HG03175 (cell line): ENCODE measurements at regions not wholly inside any gene's neighbourhood (a gene's known extent, or its start where the extent isn't known, plus 50 kb on each side); places are given as distances from the start of the nearest gene placed in this dataset.
"Not testable (repeated sequence)": the region's sequence is repeated elsewhere in the genome, so short reads cannot be mapped to it uniquely, and the experiment has no call there.

Experiments used
- ATAC-seq: cut with Tn5 transposase; IDR thresholded peaks from one replicate; pipeline ENCODE4 v1.9.1; 2021; ENCODE audit warnings: mild to moderate bottlenecking, moderate library complexity; ENCODE audit not compliant: unreplicated experiment

- ATAC-seq, result not testable (repeated sequence)
Measured at GRCh38 chr20:18876394-18876793, 62.8 kb downstream of the SCP2D1 start.

GRCh38 chr20:18879262-18879661, 65.7 kb downstream of the SCP2D1 start:
- no peak for ATAC-seq

- no peak for ATAC-seq
Measured at GRCh38 chr20:18886756-18887155, 73.2 kb downstream of the SCP2D1 start.

GRCh38 chr20:18901980-18902737, 88.6 kb downstream of the SCP2D1 start:
- no peak for ATAC-seq

- no peak for ATAC-seq
Measured at GRCh38 chr20:18904192-18904591, 90.6 kb downstream of the SCP2D1 start.

- ATAC-seq, result no peak
Measured at GRCh38 chr20:18904624-18905023, 91.0 kb downstream of the SCP2D1 start.

- ATAC-seq, result no peak
Measured at GRCh38 chr20:18906046-18906445, 92.5 kb downstream of the SCP2D1 start.

- no peak for ATAC-seq
Measured at GRCh38 chr20:18907353-18907752, 93.8 kb downstream of the SCP2D1 start.

- no peak for ATAC-seq
Measured at GRCh38 chr20:18908109-18908508, 94.5 kb downstream of the SCP2D1 start.

GRCh38 chr20:18909254-18909653, 95.7 kb downstream of the SCP2D1 start:
- no peak for ATAC-seq

GRCh38 chr20:18913701-18914100, 100.1 kb downstream of the SCP2D1 start:
- ATAC-seq, result no peak

- no peak for ATAC-seq
Measured at GRCh38 chr20:18914796-18915195, 101.2 kb downstream of the SCP2D1 start.

GRCh38 chr20:18916886-18917750, 103.5 kb downstream of the SCP2D1 start:
- ATAC-seq, result no peak

- ATAC-seq, result no peak
Measured at GRCh38 chr20:18919996-18920395, 106.4 kb downstream of the SCP2D1 start.

- ATAC-seq, result no peak
Measured at GRCh38 chr20:18921291-18921690, 107.7 kb downstream of the SCP2D1 start.

- no peak for ATAC-seq
Measured at GRCh38 chr20:18922251-18922650, 108.7 kb downstream of the SCP2D1 start.

- no peak for ATAC-seq
Measured at GRCh38 chr20:18922898-18923297, 109.3 kb downstream of the SCP2D1 start.

GRCh38 chr20:18926965-18927364, 113.4 kb downstream of the SCP2D1 start:
- no peak for ATAC-seq

- ATAC-seq, result no peak
Measured at GRCh38 chr20:18928626-18929025, 115.0 kb downstream of the SCP2D1 start.

GRCh38 chr20:18929800-18930199, 116.2 kb downstream of the SCP2D1 start:
- ATAC-seq, result no peak

- ATAC-seq, result no peak
Measured at GRCh38 chr20:18943542-18943941, 130.0 kb downstream of the SCP2D1 start.

- no peak for ATAC-seq
Measured at GRCh38 chr20:18956890-18957289, 143.3 kb downstream of the SCP2D1 start.
